CD4-positive, CD25-positive, alpha-beta regulatory T cell (primary cell): ENCODE measurements at regions not wholly inside any gene's neighbourhood (a gene's known extent, or its start where the extent isn't known, plus 50 kb on each side); places are given as distances from the start of the nearest gene placed in this dataset.

Experiments used
- ATAC-seq, 2 donors: fragments of 150-1000 bp; cut with Tn5 transposase; one replicate each; pipeline ENCODE4 v1.10.0; 2021; ENCODE audit warnings: low read depth in 2 of 2, moderate number of reproducible peaks in 2 of 2, moderate library complexity in 1 of 2
- DNase-seq, 3 donors: peaks; one replicate each; pipeline versions ENCODE4 v3.0.0 to v3.0.0-alpha.2; 2012 to 2022; ENCODE audit warnings: mixed read lengths in 1 of 3
- H3K27ac ChIP-seq: one replicate; pipeline ENCODE4 v1.7.0; 2013; ENCODE audit warnings: mild to moderate bottlenecking, low read length; ENCODE audit not compliant: insufficient read depth, poor library complexity, severe bottlenecking
- H3K27me3 ChIP-seq: one replicate; pipeline ENCODE4 v1.7.0; 2013; ENCODE audit warnings: low read length; ENCODE audit not compliant: control insufficient read depth, insufficient read depth
- H3K36me3 ChIP-seq: one replicate; pipeline ENCODE4 v1.7.0; 2013; ENCODE audit warnings: mild to moderate bottlenecking, low read length, moderate library complexity; ENCODE audit not compliant: control insufficient read depth, insufficient read depth
- H3K4me1 ChIP-seq: 2 replicates; pipeline ENCODE4 v1.7.0; 2013; ENCODE audit warnings: mild to moderate bottlenecking, low read length; ENCODE audit not compliant: insufficient read depth, control insufficient read depth, poor library complexity, severe bottlenecking
- H3K4me3 ChIP-seq: one replicate; pipeline ENCODE4 v1.7.0; 2013; ENCODE audit warnings: low read depth, mild to moderate bottlenecking, low read length, moderate library complexity
- H3K9me3 ChIP-seq, 2 experiments: 1 replicate in 1 of 2; 2 replicates in 1 of 2; pipeline ENCODE4 v1.7.0; 2013; ENCODE audit warnings: low read length in 2 of 2, mild to moderate bottlenecking in 1 of 2, moderate library complexity in 1 of 2; ENCODE audit not compliant: control insufficient read depth in 2 of 2
- H3K27ac Mint-ChIP-seq, 3 donors: one replicate each; pipeline ENCODE4 v1.8.0; 2020 to 2022; ENCODE audit warnings: mild to moderate bottlenecking in 3 of 3, mixed read lengths in 3 of 3, moderate library complexity in 2 of 3
- H3K27me3 Mint-ChIP-seq: one replicate; pipeline ENCODE4 v1.8.0; 2022; ENCODE audit warnings: mild to moderate bottlenecking, mixed read lengths
- H3K36me3 Mint-ChIP-seq: one replicate; pipeline ENCODE4 v1.8.0; 2020; ENCODE audit warnings: mixed read lengths
- H3K4me1 Mint-ChIP-seq, 4 donors: one replicate each; pipeline ENCODE4 v1.8.0; 2020 to 2022; ENCODE audit warnings: mixed read lengths in 4 of 4, mild to moderate bottlenecking in 1 of 4
- H3K4me3 Mint-ChIP-seq, 4 donors: one replicate each; pipeline ENCODE4 v1.8.0; 2020 to 2022; ENCODE audit warnings: mild to moderate bottlenecking in 4 of 4, mixed read lengths in 4 of 4, moderate library complexity in 3 of 4
- H3K9me3 Mint-ChIP-seq, 7 donors: one replicate each; pipeline ENCODE4 v1.8.0; 2020 to 2022; ENCODE audit warnings: mixed read lengths in 7 of 7, mild to moderate bottlenecking in 3 of 7, moderate library complexity in 2 of 7

DNA sequence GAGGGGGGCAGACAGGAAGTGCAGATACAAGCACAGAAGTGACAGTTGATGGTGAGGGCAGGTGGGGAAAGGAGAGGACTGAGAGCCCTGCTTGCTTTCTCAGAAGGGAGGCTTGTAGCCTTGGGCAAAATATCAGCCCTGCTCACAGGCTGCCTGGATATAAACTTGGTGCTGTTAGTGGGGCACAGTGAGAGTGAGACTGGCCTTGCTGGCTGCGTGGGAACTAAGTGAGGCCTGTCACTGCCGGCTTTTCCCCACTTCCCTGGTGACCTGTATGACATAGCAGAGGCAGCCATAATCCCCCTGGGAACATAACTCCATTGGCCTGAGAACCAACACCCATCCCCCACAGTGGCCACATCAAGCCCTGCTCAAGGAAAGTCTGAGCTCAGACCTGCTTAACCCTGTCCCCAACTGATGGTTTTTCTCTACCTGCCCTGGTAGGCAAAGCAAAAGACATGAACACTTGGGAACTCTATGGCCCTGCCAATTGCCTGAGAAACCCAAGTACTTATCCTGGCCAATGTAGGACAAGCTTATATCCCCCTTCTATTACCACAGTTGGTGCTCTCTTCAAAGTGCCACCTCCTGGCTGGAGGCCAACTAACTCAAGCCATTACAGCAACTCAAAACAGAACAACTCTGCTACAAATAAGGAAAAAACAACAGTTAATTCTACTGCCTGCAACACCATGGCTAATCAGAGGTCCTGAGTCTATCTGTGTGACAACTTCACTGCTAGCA, 472.7 kb downstream of the PLPP3 start:
- Mint-ChIP-seq H3K4me1 (no peaks in the 10 kb centered on the region), H3K27me3 (no peaks in the 10 kb centered on the region), H3K27ac (no peak overlapping the region), H3K4me3 (no peak overlapping the region), H3K9me3 (peaks cover 0 to 14% (median 7%) of the 10 kb centered on the region in 7 donors), H3K36me3 (no peaks in the 10 kb centered on the region)
- no peak for DNase-seq
- Histone ChIP-seq H3K4me3 (no peak overlapping the region), H3K4me1 (no peaks in the 10 kb centered on the region), H3K36me3 (no peaks in the 10 kb centered on the region), H3K9me3 (no peaks in the 10 kb centered on the region), H3K27ac (no peak overlapping the region), H3K27me3 (no peaks in the 10 kb centered on the region)
- no peak for ATAC-seq

DNA sequence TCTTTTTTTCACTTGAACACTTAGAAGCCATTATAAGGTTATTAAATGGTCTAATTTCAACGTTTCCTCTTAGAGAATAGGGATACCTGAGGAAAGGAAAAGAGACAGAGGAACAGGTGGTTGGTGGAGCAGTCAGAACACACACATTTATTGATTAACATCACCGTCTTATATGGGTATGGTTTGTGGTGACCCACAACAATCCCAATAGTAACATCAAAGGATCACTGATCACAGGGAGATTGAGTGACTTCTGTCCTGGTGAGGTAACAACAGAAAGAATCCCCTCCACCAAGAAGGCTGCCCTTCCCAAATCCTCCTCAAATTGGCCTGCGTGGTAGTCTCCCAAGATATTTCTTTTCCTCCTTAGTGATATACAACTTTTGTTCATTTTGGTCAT, 474.0 kb downstream of the PLPP3 start:
- no peaks in the 10 kb centered on the region for H3K4me1 Mint-ChIP-seq
- no peak overlapping the region for H3K27ac Mint-ChIP-seq
- Histone ChIP-seq H3K36me3 (no peaks in the 10 kb centered on the region), H3K4me1 (no peaks in the 10 kb centered on the region), H3K9me3 (no peaks in the 10 kb centered on the region), H3K4me3 (no peak overlapping the region), H3K27ac (no peak overlapping the region), H3K27me3 (no peaks in the 10 kb centered on the region)
- no peak for ATAC-seq
- no peak overlapping the region for H3K4me3 Mint-ChIP-seq
- no peak for DNase-seq
- H3K27me3 Mint-ChIP-seq, result no peaks in the 10 kb centered on the region
- no peaks in the 10 kb centered on the region for H3K36me3 Mint-ChIP-seq
- peaks cover 0 to 14% (median 3%) of the 10 kb centered on the region in 7 donors for H3K9me3 Mint-ChIP-seq

DNA sequence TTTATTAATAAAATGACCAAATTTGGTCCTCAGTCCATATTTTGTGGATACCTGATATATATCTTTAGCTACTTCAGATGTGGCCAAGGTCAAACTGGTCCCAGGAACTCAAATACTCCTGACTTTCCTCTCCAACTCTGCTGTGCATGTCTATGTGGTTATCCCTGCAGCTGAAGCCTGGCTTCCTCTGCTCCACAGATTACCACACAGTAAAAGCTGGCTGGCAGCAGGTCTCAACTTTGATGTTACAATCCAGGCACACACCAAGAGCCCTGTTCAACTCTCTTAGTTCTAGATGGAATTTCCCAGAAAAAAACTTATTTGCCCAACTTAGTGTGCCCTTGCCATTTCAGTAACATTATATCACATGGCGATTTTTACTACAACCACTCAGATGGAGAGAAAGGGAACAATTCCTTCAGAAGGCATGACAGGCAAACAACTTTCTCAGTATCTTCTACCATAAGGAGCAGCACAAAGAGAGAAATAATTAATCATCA, 479.5 kb downstream of the PLPP3 start:
- Mint-ChIP-seq H3K4me1 (no peaks in the 10 kb centered on the region), H3K36me3 (no peaks in the 10 kb centered on the region), H3K9me3 (peaks cover 0 to 10% (median 1%) of the 10 kb centered on the region in 7 donors), H3K4me3 (no peak overlapping the region), H3K27ac (no peak overlapping the region), H3K27me3 (no peaks in the 10 kb centered on the region)
- H3K27ac ChIP-seq, result no peak overlapping the region
- no peak for ATAC-seq
- H3K27me3 ChIP-seq, result no peaks in the 10 kb centered on the region
- H3K9me3 ChIP-seq, result no peaks in the 10 kb centered on the region
- H3K4me3 ChIP-seq, result no peak overlapping the region
- H3K4me1 ChIP-seq, result no peaks in the 10 kb centered on the region
- no peaks in the 10 kb centered on the region for H3K36me3 ChIP-seq
- no peak for DNase-seq

DNA sequence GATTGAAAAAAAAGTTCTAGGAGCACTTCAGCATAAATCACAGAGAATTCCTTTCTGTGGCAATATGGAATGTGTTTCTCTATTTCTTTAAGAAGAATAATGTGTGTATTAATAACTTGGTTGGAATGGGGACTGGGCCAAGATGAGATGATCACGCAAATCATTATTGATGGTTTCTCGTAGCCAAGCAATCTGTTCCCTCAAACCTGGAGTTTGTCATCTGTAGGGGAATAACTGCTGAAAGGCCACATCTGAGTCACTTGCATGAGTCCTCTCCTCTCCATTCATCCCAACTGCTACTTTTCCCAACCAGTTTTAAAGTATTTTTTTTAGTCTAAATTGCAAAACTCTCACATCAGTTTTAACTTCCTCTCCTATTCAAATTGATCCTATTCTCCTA, 480.4 kb downstream of the PLPP3 start:
- Mint-ChIP-seq H3K9me3 (peaks cover 0 to 6% (median 0%) of the 10 kb centered on the region in 7 donors), H3K4me3 (no peak overlapping the region), H3K27ac (no peak overlapping the region), H3K27me3 (no peaks in the 10 kb centered on the region), H3K4me1 (no peaks in the 10 kb centered on the region), H3K36me3 (no peaks in the 10 kb centered on the region)
- H3K4me3 ChIP-seq, result no peak overlapping the region
- no peaks in the 10 kb centered on the region for H3K36me3 ChIP-seq
- H3K27me3 ChIP-seq, result no peaks in the 10 kb centered on the region
- no peak for DNase-seq
- H3K9me3 ChIP-seq, result no peaks in the 10 kb centered on the region
- no peak overlapping the region for H3K27ac ChIP-seq
- no peak for ATAC-seq
- no peaks in the 10 kb centered on the region for H3K4me1 ChIP-seq

DNA sequence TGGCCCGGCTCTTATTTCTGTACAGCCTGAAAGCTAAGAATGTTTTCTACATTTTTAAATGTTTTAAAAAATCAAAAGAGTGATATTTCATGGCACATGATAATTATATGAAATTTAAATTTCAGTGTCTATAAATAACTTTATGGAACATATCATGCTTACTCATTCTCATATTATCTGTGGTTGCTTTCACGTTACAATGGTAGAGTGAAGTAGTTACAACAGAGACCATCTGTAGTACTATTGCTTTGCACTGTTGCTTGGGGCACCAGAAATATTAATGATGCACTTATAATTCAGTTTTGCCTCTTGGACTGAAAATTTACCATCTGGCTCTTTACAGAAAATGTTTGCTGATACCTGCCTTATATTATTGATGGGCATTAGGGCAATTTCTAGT, 481.6 kb downstream of the PLPP3 start:
- H3K27ac Mint-ChIP-seq, result no peak overlapping the region
- no peak for ATAC-seq
- Histone ChIP-seq H3K36me3 (no peaks in the 10 kb centered on the region), H3K4me1 (no peaks in the 10 kb centered on the region), H3K27ac (no peak overlapping the region), H3K9me3 (no peaks in the 10 kb centered on the region), H3K27me3 (no peaks in the 10 kb centered on the region), H3K4me3 (no peak overlapping the region)
- H3K4me3 Mint-ChIP-seq, result no peak overlapping the region
- peaks cover 0 to 5% (median 0%) of the 10 kb centered on the region in 7 donors for H3K9me3 Mint-ChIP-seq
- no peaks in the 10 kb centered on the region for H3K27me3 Mint-ChIP-seq
- no peaks in the 10 kb centered on the region for H3K36me3 Mint-ChIP-seq
- no peak for DNase-seq
- H3K4me1 Mint-ChIP-seq, result no peaks in the 10 kb centered on the region

DNA sequence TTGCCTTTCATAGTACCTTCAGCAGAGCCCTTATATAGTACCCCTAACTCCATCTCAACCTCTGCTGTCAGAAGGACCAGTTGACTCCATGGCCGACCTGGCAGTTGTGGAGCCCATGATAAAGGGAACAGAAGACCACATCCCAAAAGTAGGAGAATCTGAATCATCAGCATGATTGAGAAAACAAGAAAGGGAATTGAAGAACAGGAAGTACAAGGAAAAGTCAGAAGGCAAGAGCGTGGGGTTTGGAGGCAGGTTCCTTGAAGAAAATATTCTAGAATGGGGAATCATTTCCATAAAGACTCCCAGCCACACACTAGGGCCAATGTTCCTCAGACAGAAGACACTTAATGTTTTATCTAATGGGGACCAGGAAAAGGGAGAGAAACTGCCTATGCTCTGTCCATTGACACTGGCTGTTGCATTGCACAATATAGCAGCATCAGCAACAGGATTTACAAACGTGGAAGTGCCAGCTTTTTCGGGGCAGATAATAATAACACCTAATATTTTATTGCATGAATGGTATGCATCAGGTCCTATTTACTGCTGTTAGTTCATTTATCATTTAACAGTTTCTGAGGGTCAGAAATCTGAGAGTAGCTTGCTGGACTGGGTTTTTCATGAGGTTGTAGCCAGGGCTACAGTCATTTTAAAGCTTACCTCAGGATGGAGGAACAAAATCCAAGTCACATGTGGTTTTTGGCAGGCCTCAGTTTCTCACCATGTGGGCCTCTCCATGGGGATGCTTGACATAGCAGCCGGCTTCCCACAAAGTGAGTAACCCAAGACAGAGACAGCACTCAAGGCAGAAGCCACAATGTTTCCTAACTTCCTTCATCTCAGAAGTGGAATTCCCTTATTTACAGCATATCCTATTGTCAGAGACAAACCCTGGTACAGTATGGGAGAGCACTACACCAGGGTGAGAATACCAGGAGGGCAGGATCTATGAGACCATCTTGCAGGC, 483.4 kb downstream of the PLPP3 start:
- Mint-ChIP-seq H3K27ac (peak overlapping the region in 1 of 3 donors; percentile 54), H3K36me3 (no peaks in the 10 kb centered on the region), H3K9me3 (peaks cover 0 to 4% (median 0%) of the 10 kb centered on the region in 7 donors), H3K27me3 (no peaks in the 10 kb centered on the region), H3K4me1 (no peaks in the 10 kb centered on the region), H3K4me3 (no peak overlapping the region)
- ATAC-seq (no peak), DNase-seq (no peak)
- Histone ChIP-seq H3K27me3 (no peaks in the 10 kb centered on the region), H3K9me3 (no peaks in the 10 kb centered on the region), H3K4me3 (no peak overlapping the region), H3K4me1 (no peaks in the 10 kb centered on the region), H3K36me3 (no peaks in the 10 kb centered on the region), H3K27ac (no peak overlapping the region)

DNA sequence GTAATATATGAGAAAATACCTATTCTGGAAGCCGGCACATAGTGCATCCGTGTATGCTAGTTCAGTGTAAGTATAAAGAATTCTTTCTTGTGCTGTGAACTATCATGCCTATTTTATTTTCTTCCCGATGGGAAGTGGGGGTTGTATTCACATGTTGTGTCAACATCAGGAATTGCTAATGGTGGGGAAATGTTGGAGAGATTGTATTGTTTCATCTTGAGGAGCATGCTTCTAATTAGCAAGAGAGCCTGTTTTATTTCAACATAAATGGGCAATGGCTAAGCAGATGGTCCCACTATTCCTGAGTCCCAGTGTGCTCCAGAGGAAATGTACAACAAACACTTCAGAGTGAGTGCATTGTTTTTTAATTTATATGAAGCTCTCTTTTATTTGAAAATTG, 485.2 kb downstream of the PLPP3 start:
- Histone ChIP-seq H3K4me3 (no peak overlapping the region), H3K36me3 (no peaks in the 10 kb centered on the region), H3K4me1 (no peaks in the 10 kb centered on the region), H3K9me3 (no peaks in the 10 kb centered on the region), H3K27me3 (no peaks in the 10 kb centered on the region), H3K27ac (no peak overlapping the region)
- no peak overlapping the region for H3K27ac Mint-ChIP-seq
- no peaks in the 10 kb centered on the region for H3K27me3 Mint-ChIP-seq
- DNase-seq, result no peak
- no peak overlapping the region for H3K4me3 Mint-ChIP-seq
- peaks cover 0 to 3% (median 0%) of the 10 kb centered on the region in 7 donors for H3K9me3 Mint-ChIP-seq
- no peaks in the 10 kb centered on the region for H3K4me1 Mint-ChIP-seq
- no peaks in the 10 kb centered on the region for H3K36me3 Mint-ChIP-seq
- no peak for ATAC-seq
